SK-MEL-5 (cell line): ENCODE measurements at regions not wholly inside any gene's neighbourhood (a gene's known extent, or its start where the extent isn't known, plus 50 kb on each side); places are given as distances from the start of the nearest gene placed in this dataset.
"Not testable (repeated sequence)": the region's sequence is repeated elsewhere in the genome, so short reads cannot be mapped to it uniquely, and the experiment has no call there.

Experiments used
- DNase-seq: peaks from one replicate; pipeline ENCODE4 v3.0.0-alpha.2; 2016; ENCODE audit warnings: low read depth, low spot score
- in situ Hi-C: cut with HindIII; loops from 2 replicates; pipeline ENCODE4 v1.10.0; 2016; ENCODE audit warnings: low sequenced_read_pairs, high pct_unique_total_duplicates, low pct_unique_long_range_greater_than_20kb

GRCh38 chr4:12365869-12366268 is 937.2 kb upstream of the HS3ST1 start:
- in situ Hi-C loops, DNase-seq: not testable (repeated sequence)

GRCh38 chr4:12360391-12360790 is 931.7 kb upstream of the HS3ST1 start:
- in situ Hi-C loops = no loop called here
- DNase-seq = peak; percentile 3

GRCh38 chr4:12359420-12359819 is 930.7 kb upstream of the HS3ST1 start:
- in situ Hi-C loops = no loop called here
- peak; percentile 1 for DNase-seq

GRCh38 chr4:12333083-12333482 is 904.4 kb upstream of the HS3ST1 start:
- in situ Hi-C loops, DNase-seq: not testable (repeated sequence)

GRCh38 chr4:12324965-12325364 is 896.3 kb upstream of the HS3ST1 start:
- in situ Hi-C loops = no loop called here

GRCh38 chr4:12319765-12320164 is 891.1 kb upstream of the HS3ST1 start:
- in situ Hi-C loops = no loop called here
- DNase-seq = no peak

More at GRCh38 chr4:12324965-12325364, 896.3 kb upstream of the HS3ST1 start:
- DNase-seq = no peak

- in situ Hi-C loops = no loop called here
- no peak for DNase-seq
These were observed 876.2 kb upstream of the HS3ST1 start for GRCh38 chr4:12304905-12305304.

GRCh38 chr4:12296366-12296765 is 867.7 kb upstream of the HS3ST1 start:
- no peak for DNase-seq
- in situ Hi-C loops = no loop called here

- in situ Hi-C loops = no loop called here
- DNase-seq = no peak
These were observed 865.3 kb upstream of the HS3ST1 start for GRCh38 chr4:12293906-12294525.

GRCh38 chr4:12286351-12286750 is 857.7 kb upstream of the HS3ST1 start:
- DNase-seq = no peak
- in situ Hi-C loops = no loop called here

GRCh38 chr4:12270546-12270945 is 841.9 kb upstream of the HS3ST1 start:
- in situ Hi-C loops = no loop called here
- peak; percentile 28 for DNase-seq

- in situ Hi-C loops = no loop called here
- DNase-seq = no peak
These were observed 836.9 kb upstream of the HS3ST1 start for GRCh38 chr4:12265554-12265953.

GRCh38 chr4:12260453-12260852 is 831.8 kb upstream of the HS3ST1 start:
- in situ Hi-C loops = no loop called here
- no peak for DNase-seq

GRCh38 chr4:12244973-12245372 is 816.3 kb upstream of the HS3ST1 start:
- in situ Hi-C loops = no loop called here
- no peak for DNase-seq

GRCh38 chr4:12242354-12242753 is 813.7 kb upstream of the HS3ST1 start:
- in situ Hi-C loops = no loop called here
- DNase-seq = no peak

GRCh38 chr4:12239897-12240636 is 811.4 kb upstream of the HS3ST1 start:
- in situ Hi-C loops = no loop called here
- no peak for DNase-seq

- in situ Hi-C loops = no loop called here
These were observed 802.4 kb upstream of the HS3ST1 start for GRCh38 chr4:12231098-12231497.

GRCh38 chr4:12221031-12221430 is 792.3 kb upstream of the HS3ST1 start:
- DNase-seq = no peak
- in situ Hi-C loops = no loop called here

More at GRCh38 chr4:12231098-12231497, 802.4 kb upstream of the HS3ST1 start:
- no peak for DNase-seq

GRCh38 chr4:12211636-12212035 is 782.9 kb upstream of the HS3ST1 start:
- DNase-seq = no peak
- in situ Hi-C loops = no loop called here
